ENCODE measurements at regions not wholly inside any gene's neighbourhood (a gene's known extent, or its start where the extent isn't known, plus 50 kb on each side); places are given as distances from the start of the nearest gene placed in this dataset.
"Not testable (repeated sequence)": the region's sequence is repeated elsewhere in the genome, so short reads cannot be mapped to it uniquely, and the experiment has no call there.

- BruUV-seq (replicated peaks), result not testable (repeated sequence)
- no CpG with 5 or more reads among the region's 3 CpGs for WGBS, 2 experiments (ENCODE audit: extremely low coverage in 2 of 2, insufficient read length in 1 of 2)
Measured at GRCh38 chr2:89948102-89948501, 1256.6 kb downstream of the RPIA start.

DNA sequence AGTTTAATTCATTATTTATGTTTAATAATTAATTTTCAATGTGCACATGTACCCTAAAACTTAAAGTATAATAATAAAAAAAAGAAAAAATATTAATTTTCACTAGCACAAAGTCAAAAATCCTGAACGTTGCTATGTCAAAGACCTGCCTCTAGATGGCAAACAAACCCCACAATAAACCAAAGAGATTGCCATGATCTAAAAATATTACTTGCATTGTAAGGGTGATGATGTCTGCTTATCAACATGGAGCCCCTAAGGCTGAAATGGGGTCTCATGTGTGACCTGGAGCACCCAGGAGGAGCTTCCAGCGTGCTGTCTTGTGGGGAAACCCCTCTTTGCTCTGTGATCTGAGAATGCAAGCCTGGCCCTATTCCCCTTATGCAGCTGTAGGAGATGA lies 1259.3 kb downstream of the RPIA start:
- H3K27ac ChIP-seq (ENCODE audit: insufficient read depth, low read length); H4K8ac ChIP-seq (ENCODE audit: low read depth in 2 of 2, low read length in 2 of 2); H2BK20ac ChIP-seq (ENCODE audit: low read depth, low read length); H2BK120ac ChIP-seq (ENCODE audit: low read depth, low read length); in situ Hi-C loops (cut with MboI; ENCODE audit: low sequenced_read_pairs); POLR2A ChIA-PET (ENCODE audit: unreplicated experiment); H3K56ac ChIP-seq (ENCODE audit: extremely low read depth, insufficient read depth, low read length); CTCF ChIA-PET; ATAC-seq (ENCODE audit: low read depth); H3K14ac ChIP-seq (replicated peaks; ENCODE audit: low read depth, low read length); H3K4me3 ChIP-seq (ENCODE audit: insufficient read depth, low read depth, low read length); H2AK9ac ChIP-seq (replicated peaks; ENCODE audit: low read depth, low read length, poor library complexity); H3K27me3 ChIP-seq (ENCODE audit: control insufficient read depth, insufficient read depth, low read length); H2AFZ ChIP-seq (replicated peaks; ENCODE audit: low read length, poor library complexity); H4K20me1 ChIP-seq (ENCODE audit: insufficient read depth, low read length); H3K9me3 ChIP-seq (ENCODE audit: control insufficient read depth, insufficient read depth, low read length); H3K4ac ChIP-seq (ENCODE audit: low read depth, low read length); H3K9me1 ChIP-seq (ENCODE audit: insufficient read depth, low read length); H2BK5ac ChIP-seq (ENCODE audit: low read depth, low read length, poor library complexity, severe bottlenecking); H2BK15ac ChIP-seq (ENCODE audit: low read depth, low read length); H3K23ac ChIP-seq (ENCODE audit: low read depth, low read length); H3K4me1 ChIP-seq (ENCODE audit: control insufficient read depth, insufficient read depth, low read length); H3K9ac ChIP-seq (ENCODE audit: low read depth, low read length); H4K5ac ChIP-seq (ENCODE audit: low read depth, low read length); H3K4me2 ChIP-seq (ENCODE audit: low read depth, low read length); intact Hi-C loops (cut with micrococcal nuclease); H3K79me1 ChIP-seq (ENCODE audit: low read depth in 1 of 2, low read length in 2 of 2); DNase-seq; dilution Hi-C loops (cut with HindIII; ENCODE audit: low sequenced_read_pairs, unreplicated experiment); H3K18ac ChIP-seq (ENCODE audit: low read depth, low read length); H4K91ac ChIP-seq (ENCODE audit: insufficient read depth, low read depth, low read length); BruUV-seq (replicated peaks); H2AK5ac ChIP-seq (ENCODE audit: low read depth, low read length); H3K36me3 ChIP-seq (ENCODE audit: control insufficient read depth, insufficient read depth, low read length): not testable (repeated sequence)
- WGBS, 2 experiments (ENCODE audit: extremely low coverage in 2 of 2, insufficient read length in 1 of 2), result no CpG with 5 or more reads among the region's 2 CpGs

More at GRCh38 chr2:89948102-89948501, 1256.6 kb downstream of the RPIA start:
- H3K14ac ChIP-seq (replicated peaks; ENCODE audit: low read depth, low read length); H4K91ac ChIP-seq (ENCODE audit: insufficient read depth, low read depth, low read length); DNase-seq; H3K56ac ChIP-seq (ENCODE audit: extremely low read depth, insufficient read depth, low read length); H2AK9ac ChIP-seq (replicated peaks; ENCODE audit: low read depth, low read length, poor library complexity); H3K4me3 ChIP-seq (ENCODE audit: insufficient read depth, low read depth, low read length); intact Hi-C loops (cut with micrococcal nuclease); H2AFZ ChIP-seq (replicated peaks; ENCODE audit: low read length, poor library complexity); in situ Hi-C loops (cut with MboI; ENCODE audit: low sequenced_read_pairs); H3K23ac ChIP-seq (ENCODE audit: low read depth, low read length); H3K4ac ChIP-seq (ENCODE audit: low read depth, low read length); H3K9me1 ChIP-seq (ENCODE audit: insufficient read depth, low read length); H3K4me2 ChIP-seq (ENCODE audit: low read depth, low read length); H2BK5ac ChIP-seq (ENCODE audit: low read depth, low read length, poor library complexity, severe bottlenecking); H4K20me1 ChIP-seq (ENCODE audit: insufficient read depth, low read length); H3K18ac ChIP-seq (ENCODE audit: low read depth, low read length); POLR2A ChIA-PET (ENCODE audit: unreplicated experiment); H2BK15ac ChIP-seq (ENCODE audit: low read depth, low read length); H3K27ac ChIP-seq (ENCODE audit: insufficient read depth, low read length); H3K9ac ChIP-seq (ENCODE audit: low read depth, low read length); dilution Hi-C loops (cut with HindIII; ENCODE audit: low sequenced_read_pairs, unreplicated experiment); H2BK120ac ChIP-seq (ENCODE audit: low read depth, low read length); H3K36me3 ChIP-seq (ENCODE audit: control insufficient read depth, insufficient read depth, low read length); H3K4me1 ChIP-seq (ENCODE audit: control insufficient read depth, insufficient read depth, low read length); H2AK5ac ChIP-seq (ENCODE audit: low read depth, low read length); H4K8ac ChIP-seq (ENCODE audit: low read depth in 2 of 2, low read length in 2 of 2); H3K27me3 ChIP-seq (ENCODE audit: control insufficient read depth, insufficient read depth, low read length); H3K9me3 ChIP-seq (ENCODE audit: control insufficient read depth, insufficient read depth, low read length); H3K79me1 ChIP-seq (ENCODE audit: low read depth in 1 of 2, low read length in 2 of 2); H4K5ac ChIP-seq (ENCODE audit: low read depth, low read length); ATAC-seq (ENCODE audit: low read depth); H2BK20ac ChIP-seq (ENCODE audit: low read depth, low read length); CTCF ChIA-PET: not testable (repeated sequence)
